Thyroid gland (tissue), 4 donors: ENCODE measurements at regions not wholly inside any gene's neighbourhood (a gene's known extent, or its start where the extent isn't known, plus 50 kb on each side); places are given as distances from the start of the nearest gene placed in this dataset.

ENCODE experiments used
- DNase-seq, 2 donors: peaks; one replicate each; pipeline ENCODE4 v3.0.0-alpha.2; 2019
- H3K27ac ChIP-seq, 3 donors: fragments of 200-600 bp; sonication (generic); 1 replicate in 2 of 3; 2 replicates in 1 of 3; pipeline ENCODE4 v1.5.1; 2016 to 2019; ENCODE audit warnings: mild to moderate bottlenecking in 1 of 3, moderate library complexity in 1 of 3
- H3K27me3 ChIP-seq: fragments of 200-600 bp; sonication (generic); one replicate; pipeline ENCODE4 v1.5.1; 2019
- H3K36me3 ChIP-seq, 2 donors: fragments of 200-600 bp; sonication (generic); one replicate each; pipeline ENCODE4 v1.5.1; 2016 to 2019
- H3K4me1 ChIP-seq, 2 donors: fragments of 200-600 bp; sonication (generic); one replicate each; pipeline ENCODE4 v1.5.1; 2017 to 2019
- H3K4me3 ChIP-seq, 3 donors: fragments of 200-600 bp; sonication (generic); replicated peaks in 1 of 3; 1 replicate in 2 of 3; 2 replicates in 1 of 3; pipeline ENCODE4 v1.5.1; 2016; ENCODE audit warnings: mild to moderate bottlenecking in 1 of 3
- H3K9me3 ChIP-seq: fragments of 200-600 bp; sonication (generic); one replicate; pipeline ENCODE4 v1.5.1; 2017
- CTCF ChIP-seq, 6 experiments: fragments of 200-600 bp in 3 of 6; fragments of 450-650 bp in 3 of 6; sonication (generic) in 3 of 6; IDR thresholded peaks; one replicate each; pipeline ENCODE4 v1.5.1; 2016 to 2019; ENCODE audit warnings: antibody characterized with exemption in 6 of 6, mild to moderate bottlenecking in 2 of 6, inconsistent platforms in 1 of 6, moderate library complexity in 1 of 6
- POLR2A ChIP-seq, 2 donors: fragments of 450-650 bp; IDR thresholded peaks; one replicate each; pipeline ENCODE4 v1.6.1; 2017; ENCODE audit warnings: antibody characterized with exemption in 2 of 2, mild to moderate bottlenecking in 2 of 2, moderate library complexity in 1 of 2
- WGBS, 2 donors: methylation state at CpG; one replicate each; pipeline ENCODE4 v1.1.5; 2017; 5-methylcytosine and 5-hydroxymethylcytosine counted together
- intact Hi-C: fragments of 100-400 bp; cut with DNase I; formaldehyde crosslinking; loops from one replicate; pipeline ENCODE4 v1.15.1; 2023

- Histone ChIP-seq H3K36me3 (no peaks in the 10 kb centered on the region), H3K27me3 (no peaks in the 10 kb centered on the region), H3K4me3 (no peak overlapping the region), H3K4me1 (no peaks in the 10 kb centered on the region), H3K9me3 (no peaks in the 10 kb centered on the region), H3K27ac (no peak overlapping the region)
- DNase-seq = no peak
- TF ChIP-seq CTCF (IDR thresholded peaks at IDR 0.05) (no peak), POLR2A (IDR thresholded peaks at IDR 0.05) (no peak)
- 84 to 89% methylated on average over 2 of the region's 2 CpGs for WGBS, 2 donors
- intact Hi-C loops = no loop called here
Observed at GRCh38 chr12:91973813-91974212, 171.8 kb downstream of the BTG1 start.

- 95% methylated on average over 1 of the region's 1 CpG for WGBS, 2 donors
- Histone ChIP-seq H3K4me1 (no peaks in the 10 kb centered on the region), H3K27ac (no peak overlapping the region), H3K9me3 (no peaks in the 10 kb centered on the region), H3K27me3 (no peaks in the 10 kb centered on the region), H3K36me3 (no peaks in the 10 kb centered on the region), H3K4me3 (no peak overlapping the region)
- no peak for TF ChIP-seq CTCF (IDR thresholded peaks at IDR 0.05)
- TF ChIP-seq POLR2A (IDR thresholded peaks at IDR 0.05) = no peak
- intact Hi-C loops = no loop called here
- no peak for DNase-seq
Observed at GRCh38 chr12:91972896-91973295, 172.8 kb downstream of the BTG1 start.

- no peaks in the 10 kb centered on the region for H3K4me1 ChIP-seq
- no peaks in the 10 kb centered on the region for H3K36me3 ChIP-seq
- no peak overlapping the region for H3K4me3 ChIP-seq
- no peaks in the 10 kb centered on the region for H3K9me3 ChIP-seq
- intact Hi-C loops = no loop called here
- no peaks in the 10 kb centered on the region for H3K27me3 ChIP-seq
- no peak for DNase-seq
- H3K27ac ChIP-seq = no peak overlapping the region
- TF ChIP-seq POLR2A (IDR thresholded peaks at IDR 0.05) = no peak
- TF ChIP-seq CTCF (IDR thresholded peaks at IDR 0.05) = no peak
- WGBS, 2 donors = 93% methylated on average over 3 of the region's 3 CpGs
Observed at GRCh38 chr12:91968777-91969171, 176.9 kb downstream of the BTG1 start.

- Histone ChIP-seq H3K4me1 (no peaks in the 10 kb centered on the region), H3K9me3 (no peaks in the 10 kb centered on the region), H3K27ac (no peak overlapping the region), H3K36me3 (no peaks in the 10 kb centered on the region), H3K4me3 (no peak overlapping the region), H3K27me3 (no peaks in the 10 kb centered on the region)
- intact Hi-C loops = no loop called here
- DNase-seq = no peak
- TF ChIP-seq POLR2A (IDR thresholded peaks at IDR 0.05) (no peak), CTCF (IDR thresholded peaks at IDR 0.05) (no peak)
Observed at GRCh38 chr12:91968076-91968776, 177.4 kb downstream of the BTG1 start.

- TF ChIP-seq CTCF (IDR thresholded peaks at IDR 0.05) = no peak
- TF ChIP-seq POLR2A (IDR thresholded peaks at IDR 0.05) = no peak
- H3K27me3 ChIP-seq = no peaks in the 10 kb centered on the region
- WGBS, 2 donors = 100% methylated on average over 1 of the region's 1 CpG
- no peak overlapping the region for H3K27ac ChIP-seq
- H3K4me3 ChIP-seq = no peak overlapping the region
- H3K9me3 ChIP-seq = no peaks in the 10 kb centered on the region
- H3K4me1 ChIP-seq = no peaks in the 10 kb centered on the region
- no peaks in the 10 kb centered on the region for H3K36me3 ChIP-seq
- intact Hi-C loops = no loop called here
- no peak for DNase-seq
Observed at GRCh38 chr12:91967590-91967989, 178.1 kb downstream of the BTG1 start.
